ENCODE measurements at regions not wholly inside any gene's neighbourhood (a gene's known extent, or its start where the extent isn't known, plus 50 kb on each side); places are given as distances from the start of the nearest gene placed in this dataset.
"Not testable (repeated sequence)": the region's sequence is repeated elsewhere in the genome, so short reads cannot be mapped to it uniquely, and the experiment has no call there.

- DNase-seq: peak; percentile 71
These were observed 115.5 kb upstream of the GNAI1 start for GRCh38 chr7:80018941-80019808.

DNA sequence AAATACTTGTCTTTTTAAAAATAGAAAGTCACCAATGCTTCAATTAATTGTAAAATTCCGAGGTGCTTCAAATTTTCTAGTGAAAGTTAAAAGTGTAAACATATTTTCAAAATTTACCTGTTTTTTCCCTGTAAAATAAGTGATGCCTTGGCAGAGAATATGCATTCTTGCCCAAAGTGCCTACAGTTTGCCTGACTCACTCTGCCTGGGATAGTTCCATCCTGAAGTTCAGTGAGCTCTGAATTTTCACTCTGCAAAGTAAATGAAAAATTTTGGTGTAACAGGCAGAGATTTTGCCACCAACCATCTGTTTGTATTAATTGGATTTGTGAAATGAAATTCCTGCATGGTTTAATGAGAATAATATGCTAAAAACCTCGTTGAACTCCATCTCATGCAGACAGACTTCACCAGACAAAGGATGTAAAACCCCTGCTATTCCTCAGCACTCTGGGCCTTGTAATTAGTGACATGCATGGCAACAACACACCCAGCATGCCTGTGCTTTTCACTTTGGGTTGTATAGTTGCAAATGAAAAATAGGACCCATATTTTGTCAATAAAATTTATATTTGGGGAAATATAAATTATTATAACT is 117.4 kb upstream of the GNAI1 start:
- DNase-seq: no peak

DNA sequence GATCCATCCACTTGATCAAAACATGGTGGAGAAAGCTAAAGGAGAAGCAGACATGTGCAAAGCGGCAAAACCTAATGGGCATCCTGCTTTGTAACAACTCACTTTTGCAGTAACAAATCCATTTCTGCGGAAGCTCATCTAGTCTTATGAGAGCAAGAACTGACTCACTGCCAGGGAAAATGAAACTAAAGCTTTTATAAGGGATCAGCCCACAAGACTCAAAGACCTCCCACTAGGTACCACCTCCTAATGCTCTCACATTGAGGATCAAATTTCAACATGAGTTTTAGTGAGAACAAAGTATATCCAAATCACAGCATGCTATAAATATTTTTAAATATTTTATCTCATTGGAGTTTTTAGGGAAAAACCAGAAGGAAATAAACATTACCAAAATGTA is 120.1 kb upstream of the GNAI1 start:
- DNase-seq: no peak

- no peak for DNase-seq
These were observed 126.6 kb upstream of the GNAI1 start for GRCh38 chr7:80008039-80008438.

GRCh38 chr7:80002865-80003264 is 131.8 kb upstream of the GNAI1 start:
- no peak for DNase-seq

DNA sequence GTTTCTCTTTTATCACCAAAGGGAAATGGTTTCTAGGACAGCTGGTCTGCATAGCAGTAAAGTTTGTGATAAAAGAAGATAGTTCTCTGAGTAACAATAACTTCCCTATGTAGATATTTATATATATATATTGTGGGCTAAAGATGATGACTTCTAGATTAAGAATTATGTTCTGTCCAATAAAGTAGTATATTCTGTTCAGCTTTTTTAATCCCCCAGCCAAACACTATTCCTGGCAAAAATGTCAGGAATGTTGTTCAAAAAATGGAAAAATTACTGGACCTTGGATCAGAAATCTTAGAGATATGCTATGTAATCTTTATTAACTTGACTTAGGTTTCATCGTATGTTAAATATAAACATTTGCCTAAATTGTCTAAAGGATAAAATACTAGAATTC is 136.3 kb upstream of the GNAI1 start:
- DNase-seq: no peak

- DNase-seq: no peak
These were observed 137.3 kb upstream of the GNAI1 start for GRCh38 chr7:79997345-79997744.

GRCh38 chr7:79995741-79996140 is 138.9 kb upstream of the GNAI1 start:
- not testable (repeated sequence) for DNase-seq

- DNase-seq: no peak
These were observed 146.0 kb upstream of the GNAI1 start for GRCh38 chr7:79988653-79989052.

DNA sequence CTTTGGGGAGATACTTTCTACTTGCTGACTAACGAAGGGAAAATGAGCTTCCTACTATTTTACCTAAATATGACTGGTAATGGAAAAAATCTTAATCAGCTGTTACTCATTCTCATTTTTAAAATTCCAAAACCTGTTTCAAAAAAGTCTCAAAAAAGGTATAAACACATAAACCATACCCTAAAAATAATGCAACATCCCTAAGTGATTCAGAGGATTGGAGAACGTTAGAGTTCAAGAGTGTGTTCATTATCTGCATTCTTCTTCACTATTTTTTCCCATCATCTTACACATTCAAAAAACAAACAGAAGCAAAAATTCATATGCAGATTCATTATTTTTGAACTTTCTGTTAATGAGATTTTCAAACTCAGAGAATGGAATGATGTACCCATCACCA is 150.4 kb upstream of the GNAI1 start:
- no peak for DNase-seq

DNA sequence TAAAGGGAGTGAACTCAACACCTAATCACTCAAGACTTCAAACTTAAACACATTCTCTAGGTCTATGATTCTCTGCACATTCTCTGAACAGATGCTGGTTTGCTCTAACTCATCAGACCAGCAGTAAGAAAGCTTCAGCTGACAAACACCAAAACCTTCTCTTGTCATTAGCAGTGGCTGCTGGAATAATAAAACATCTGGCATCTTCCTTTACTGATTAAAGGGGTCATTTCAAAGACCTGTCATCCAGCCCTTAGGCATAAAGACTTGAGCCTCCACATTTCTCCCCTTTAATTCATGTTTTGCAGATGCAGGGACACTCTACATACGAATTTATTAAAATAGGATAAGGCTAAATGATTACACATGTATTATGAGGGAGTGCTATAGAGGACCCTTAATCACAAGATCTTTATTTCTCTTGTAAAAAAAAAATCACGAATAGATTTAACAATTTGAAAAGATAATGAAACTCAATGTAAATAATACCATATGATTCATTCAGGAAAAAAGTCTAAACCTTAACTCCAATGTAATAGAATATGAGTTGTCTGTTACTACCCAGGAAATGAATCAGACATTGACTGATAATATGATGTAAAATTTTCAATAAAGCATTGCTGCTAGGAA is 152.4 kb upstream of the GNAI1 start:
- DNase-seq: no peak

- DNase-seq: no peak
These were observed 154.3 kb upstream of the GNAI1 start for GRCh38 chr7:79980376-79980775.

DNA sequence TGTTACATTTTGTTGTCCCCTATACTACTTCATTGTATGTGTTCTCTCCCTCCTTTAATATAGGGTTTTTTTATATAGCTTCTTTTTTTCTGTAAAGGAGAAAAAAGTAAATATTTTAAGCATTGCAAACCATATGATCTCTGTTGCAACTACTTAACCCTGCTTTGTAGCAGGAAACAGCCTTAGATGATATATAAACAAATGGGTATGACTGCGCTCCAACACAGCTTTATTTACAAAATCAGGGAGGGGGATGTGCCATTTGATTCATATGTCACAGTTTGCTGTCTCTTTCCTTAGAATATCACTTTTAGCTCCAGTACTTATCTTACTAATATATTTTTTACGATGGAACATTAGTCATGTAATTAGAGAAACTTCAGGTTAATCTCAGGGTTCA is 155.2 kb upstream of the GNAI1 start:
- no peak for DNase-seq

DNA sequence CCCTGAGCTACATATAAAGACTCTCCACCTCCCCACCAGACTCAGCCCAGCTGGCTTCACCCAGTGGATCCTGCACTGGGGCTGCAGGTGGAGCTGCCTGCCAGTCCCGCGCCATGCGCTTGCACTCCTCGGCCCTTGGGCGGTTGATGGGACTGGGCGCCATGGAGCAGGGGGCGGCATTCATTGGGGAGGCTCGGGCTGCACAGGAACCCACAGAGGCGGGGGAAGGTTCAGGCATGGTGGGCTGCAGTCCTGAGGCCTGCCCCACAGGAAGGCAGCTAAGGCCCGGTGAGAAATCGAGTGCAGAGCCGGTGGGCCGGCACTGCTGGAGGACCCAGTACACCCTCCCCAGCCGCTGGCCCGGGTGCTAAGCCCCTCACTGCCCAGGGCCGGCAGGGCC is 157.2 kb upstream of the GNAI1 start:
- DNase-seq: no peak

- DNase-seq: not testable (repeated sequence)
These were observed 158.0 kb upstream of the GNAI1 start for GRCh38 chr7:79976711-79977020.

DNA sequence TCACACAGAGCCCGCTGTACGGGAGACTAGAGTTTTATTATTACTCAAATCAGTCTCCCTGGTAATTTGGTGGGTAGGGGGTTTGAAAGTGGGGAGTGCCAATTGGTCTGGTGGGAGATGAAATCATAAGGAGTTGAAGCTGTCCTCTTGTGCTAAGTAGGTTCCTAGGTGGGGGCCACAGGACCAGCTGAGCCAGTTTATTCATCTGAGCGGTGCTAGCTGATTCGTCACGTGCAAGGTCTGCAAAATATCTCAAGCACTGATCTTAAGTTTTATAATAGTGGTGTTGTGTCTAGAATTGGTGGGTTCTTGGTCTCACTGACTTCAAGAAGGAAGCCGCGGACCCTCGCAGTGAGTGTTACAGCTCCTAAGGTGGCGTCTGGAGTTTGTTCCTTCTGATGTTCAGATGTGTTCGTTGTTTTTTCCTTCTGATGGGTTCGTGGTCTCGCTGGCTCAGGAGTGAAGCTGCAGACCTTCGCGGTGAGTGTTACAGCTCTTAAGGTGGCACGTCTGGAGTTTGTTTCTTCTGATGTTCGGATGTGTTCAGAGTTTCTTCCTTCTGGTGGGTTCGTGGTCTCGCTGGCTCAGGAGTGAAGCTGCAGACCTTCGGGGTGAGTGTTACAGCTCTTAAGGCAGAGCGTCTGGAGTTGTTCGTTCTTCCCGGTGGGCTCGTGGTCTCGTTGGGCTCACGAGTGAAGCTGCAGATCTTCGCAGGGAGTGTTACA is 158.5 kb upstream of the GNAI1 start:
- not testable (repeated sequence) for DNase-seq

GRCh38 chr7:79973455-79973854 is 161.2 kb upstream of the GNAI1 start:
- DNase-seq: no peak

DNA sequence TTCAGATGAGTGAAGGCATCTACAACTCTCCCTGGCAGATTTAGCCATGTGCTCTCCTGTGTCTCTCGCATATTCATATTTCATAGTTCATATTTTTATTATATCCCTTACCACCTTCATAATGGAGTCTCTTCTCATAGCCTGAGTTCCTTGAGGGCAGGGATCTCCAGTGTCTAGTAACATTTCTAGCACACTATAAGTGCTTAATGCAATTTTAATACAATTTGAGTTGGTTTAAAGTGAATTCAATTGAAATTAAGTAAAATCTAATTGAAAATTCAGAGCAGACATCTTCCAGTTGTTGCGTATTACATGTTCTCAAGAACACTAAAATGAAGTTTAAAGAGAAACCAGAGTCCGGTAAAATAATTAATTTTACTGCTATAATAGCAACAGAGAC is 163.6 kb upstream of the GNAI1 start:
- no peak for DNase-seq

DNA sequence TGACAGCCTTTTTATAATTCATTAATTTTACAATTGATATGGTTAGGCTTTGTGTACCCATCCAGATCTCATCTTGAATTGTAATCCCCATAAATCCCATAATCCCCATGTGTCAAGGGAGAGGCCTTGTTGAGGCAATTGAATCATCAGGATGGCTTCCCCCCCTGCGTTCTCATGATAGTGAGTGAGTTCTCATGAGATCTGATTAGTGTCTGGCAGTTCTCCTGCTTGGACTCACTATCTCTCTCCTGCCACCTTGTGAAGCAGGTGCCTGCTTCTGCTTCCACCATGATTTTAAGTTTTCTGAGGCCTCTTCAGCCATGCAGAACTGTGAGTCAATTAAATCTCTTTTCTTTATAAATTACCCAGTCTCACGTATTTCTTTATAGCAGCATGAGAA is 165.7 kb upstream of the GNAI1 start:
- no peak for DNase-seq

DNA sequence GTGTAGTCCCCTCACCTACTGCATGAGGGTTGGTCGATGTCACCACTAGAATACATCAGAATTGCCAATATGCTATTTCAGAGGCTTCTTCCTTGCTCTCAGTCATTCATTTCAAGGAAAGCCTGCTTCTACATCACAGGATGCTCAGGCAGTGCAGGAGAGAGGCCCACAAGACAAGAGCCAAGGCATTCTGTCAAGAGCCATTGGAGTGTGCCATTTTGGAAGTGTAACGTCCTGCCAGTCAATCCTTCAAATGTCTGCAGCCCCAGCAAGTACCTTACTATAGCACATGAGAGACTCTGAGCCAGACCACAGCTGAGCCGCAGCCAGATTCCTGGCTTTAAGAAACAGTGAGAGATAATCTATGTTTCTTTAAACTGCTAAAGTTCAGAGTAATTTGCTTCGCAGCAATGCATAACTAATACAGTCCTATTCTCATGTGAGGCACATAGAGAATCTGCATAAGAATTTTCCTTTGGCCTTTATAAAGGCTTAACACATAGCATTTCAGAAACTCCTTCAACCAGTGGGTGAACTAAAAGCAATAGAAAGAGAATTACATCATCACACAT is 166.5 kb upstream of the GNAI1 start:
- DNase-seq: no peak

- DNase-seq: no peak
These were observed 168.7 kb upstream of the GNAI1 start for GRCh38 chr7:79965946-79966345.

- no peak for DNase-seq
These were observed 170.2 kb upstream of the GNAI1 start for GRCh38 chr7:79964463-79964862.

DNA sequence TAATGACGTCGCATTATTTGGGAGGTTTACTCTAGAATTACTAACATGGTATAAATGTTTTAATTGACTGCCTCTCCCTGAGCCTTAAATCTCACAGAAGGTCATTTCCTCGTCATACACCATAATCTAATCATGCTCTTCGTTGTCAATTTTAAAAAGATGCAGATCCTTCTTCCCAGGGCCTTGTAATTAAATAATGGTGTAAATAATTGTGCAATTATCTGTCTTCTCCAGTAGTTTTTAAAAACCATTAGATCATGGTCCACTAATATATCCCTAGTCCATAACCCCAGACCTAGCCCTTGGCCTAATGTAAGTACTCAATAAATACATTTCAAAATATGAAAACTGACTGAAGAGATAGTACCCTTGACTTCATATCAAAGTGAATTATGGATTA is 181.5 kb upstream of the GNAI1 start:
- DNase-seq: no peak

All from NCI-H526 treated with DMSO at 0.1 percent for 48 hours (cell line).